ENCODE measurements at regions not wholly inside any gene's neighbourhood (a gene's known extent, or its start where the extent isn't known, plus 50 kb on each side); places are given as distances from the start of the nearest gene placed in this dataset.

DNA sequence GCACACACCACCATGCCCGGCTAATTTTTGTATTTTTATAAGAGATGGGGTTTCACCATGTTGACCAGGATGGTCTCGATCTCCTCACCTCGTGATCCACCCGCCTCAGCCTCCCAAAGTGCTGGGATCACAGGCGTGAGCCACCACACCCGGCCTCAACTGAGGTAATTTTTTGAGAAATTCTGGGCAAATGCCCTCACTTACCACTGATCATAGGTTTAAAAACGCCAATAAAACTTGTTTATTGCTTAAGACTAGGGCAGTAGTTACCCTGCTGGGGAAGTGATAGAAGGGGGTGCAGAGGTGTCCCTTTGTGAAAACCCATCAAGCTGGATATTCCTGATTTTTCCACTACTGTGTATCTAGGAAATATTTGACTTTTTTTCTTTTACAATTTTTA, 196.3 kb downstream of the BCAS1 start:
- TF ChIP-seq, protein P1, sequence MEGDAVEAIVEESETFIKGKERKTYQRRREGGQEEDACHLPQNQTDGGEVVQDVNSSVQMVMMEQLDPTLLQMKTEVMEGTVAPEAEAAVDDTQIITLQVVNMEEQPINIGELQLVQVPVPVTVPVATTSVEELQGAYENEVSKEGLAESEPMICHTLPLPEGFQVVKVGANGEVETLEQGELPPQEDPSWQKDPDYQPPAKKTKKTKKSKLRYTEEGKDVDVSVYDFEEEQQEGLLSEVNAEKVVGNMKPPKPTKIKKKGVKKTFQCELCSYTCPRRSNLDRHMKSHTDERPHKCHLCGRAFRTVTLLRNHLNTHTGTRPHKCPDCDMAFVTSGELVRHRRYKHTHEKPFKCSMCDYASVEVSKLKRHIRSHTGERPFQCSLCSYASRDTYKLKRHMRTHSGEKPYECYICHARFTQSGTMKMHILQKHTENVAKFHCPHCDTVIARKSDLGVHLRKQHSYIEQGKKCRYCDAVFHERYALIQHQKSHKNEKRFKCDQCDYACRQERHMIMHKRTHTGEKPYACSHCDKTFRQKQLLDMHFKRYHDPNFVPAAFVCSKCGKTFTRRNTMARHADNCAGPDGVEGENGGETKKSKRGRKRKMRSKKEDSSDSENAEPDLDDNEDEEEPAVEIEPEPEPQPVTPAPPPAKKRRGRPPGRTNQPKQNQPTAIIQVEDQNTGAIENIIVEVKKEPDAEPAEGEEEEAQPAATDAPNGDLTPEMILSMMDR (IDR thresholded peaks at IDR 0.05) = no peak
- TF ChIP-seq POLR2A (IDR thresholded peaks at IDR 0.05) (no peak), POLR2AphosphoS5 (IDR thresholded peaks at IDR 0.05) (no peak)

Measured in breast epithelium (tissue), 3 donors.